Fibroblast of villous mesenchyme (primary cell): ENCODE measurements at regions not wholly inside any gene's neighbourhood (a gene's known extent, or its start where the extent isn't known, plus 50 kb on each side); places are given as distances from the start of the nearest gene placed in this dataset.

Experiments used
- DNase-seq: peaks from one replicate; pipeline ENCODE4 v3.0.0-alpha.2; 2010; ENCODE audit warnings: low read depth
- H3K4me3 ChIP-seq: 2 replicates; pipeline ENCODE4 v1.5.1; 2011; ENCODE audit warnings: low read depth, mild to moderate bottlenecking, low read length
- TF ChIP-seq, protein P1 (sequence below): IDR thresholded peaks from 2 replicates; pipeline ENCODE4 v1.5.1; 2012; ENCODE audit warnings: low read depth, mild to moderate bottlenecking, low read length; ENCODE audit not compliant: insufficient read depth

GRCh38 chr11:122604621-122605020 lies 50.9 kb upstream of the UBASH3B start:
- H3K4me3 ChIP-seq, result no peak overlapping the region
- TF ChIP-seq, protein P1, sequence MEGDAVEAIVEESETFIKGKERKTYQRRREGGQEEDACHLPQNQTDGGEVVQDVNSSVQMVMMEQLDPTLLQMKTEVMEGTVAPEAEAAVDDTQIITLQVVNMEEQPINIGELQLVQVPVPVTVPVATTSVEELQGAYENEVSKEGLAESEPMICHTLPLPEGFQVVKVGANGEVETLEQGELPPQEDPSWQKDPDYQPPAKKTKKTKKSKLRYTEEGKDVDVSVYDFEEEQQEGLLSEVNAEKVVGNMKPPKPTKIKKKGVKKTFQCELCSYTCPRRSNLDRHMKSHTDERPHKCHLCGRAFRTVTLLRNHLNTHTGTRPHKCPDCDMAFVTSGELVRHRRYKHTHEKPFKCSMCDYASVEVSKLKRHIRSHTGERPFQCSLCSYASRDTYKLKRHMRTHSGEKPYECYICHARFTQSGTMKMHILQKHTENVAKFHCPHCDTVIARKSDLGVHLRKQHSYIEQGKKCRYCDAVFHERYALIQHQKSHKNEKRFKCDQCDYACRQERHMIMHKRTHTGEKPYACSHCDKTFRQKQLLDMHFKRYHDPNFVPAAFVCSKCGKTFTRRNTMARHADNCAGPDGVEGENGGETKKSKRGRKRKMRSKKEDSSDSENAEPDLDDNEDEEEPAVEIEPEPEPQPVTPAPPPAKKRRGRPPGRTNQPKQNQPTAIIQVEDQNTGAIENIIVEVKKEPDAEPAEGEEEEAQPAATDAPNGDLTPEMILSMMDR, result no peak
- no peak for DNase-seq

GRCh38 chr11:122601141-122602125 lies 54.1 kb upstream of the UBASH3B start:
- TF ChIP-seq, protein P1, result no peak
- DNase-seq, result peak; percentile 81
- H3K4me3 ChIP-seq, result no peak overlapping the region

GRCh38 chr11:122600290-122600689 lies 55.2 kb upstream of the UBASH3B start:
- TF ChIP-seq, protein P1, result no peak
- DNase-seq, result no peak
- no peak overlapping the region for H3K4me3 ChIP-seq

GRCh38 chr11:122599434-122599833 lies 56.1 kb upstream of the UBASH3B start:
- H3K4me3 ChIP-seq, result no peak overlapping the region
- no peak for DNase-seq
- TF ChIP-seq, protein P1, result no peak

GRCh38 chr11:122598971-122599370 lies 56.6 kb upstream of the UBASH3B start:
- H3K4me3 ChIP-seq, result no peak overlapping the region
- no peak for DNase-seq
- TF ChIP-seq, protein P1, result no peak

- no peak for DNase-seq
- TF ChIP-seq, protein P1, result no peak
- no peak overlapping the region for H3K4me3 ChIP-seq
These were observed 58.0 kb upstream of the UBASH3B start for GRCh38 chr11:122597511-122597910.
